Heart left ventricle (tissue), 13 donors: ENCODE measurements at regions not wholly inside any gene's neighbourhood (a gene's known extent, or its start where the extent isn't known, plus 50 kb on each side); places are given as distances from the start of the nearest gene placed in this dataset.

Experiments
- CTCF ChIP-seq, 12 donors: fragments of 200-600 bp; sonication (generic) in 4 of 12; IDR thresholded peaks; one replicate each; pipeline versions ENCODE4 v1.5.0 to v1.8.0; 2018 to 2022; ENCODE audit warnings: antibody characterized with exemption in 12 of 12, mild to moderate bottlenecking in 5 of 12
- POLR2A ChIP-seq, 2 donors: fragments of 450-650 bp; IDR thresholded peaks; one replicate each; pipeline ENCODE4 v1.6.1; 2017; ENCODE audit warnings: antibody characterized with exemption in 2 of 2, mild to moderate bottlenecking in 2 of 2, moderate library complexity in 2 of 2
- donor health status: ischemic (EF 13 %, LVEDD 7.1; RV severe dilation, severe dysfunction).
- donor health status: DM: no; HTN: yes; CAD: no.
- donor health status: DM: no; HTN: no; CAD: no.
- donor health status: ischemic (EF 25% LVEDD 6.9; RV normal size, moderate dysfunction).
- donor health status: ischemic (EF 25% LVEDD 5.7; RV mildly dilated, moderate dysfunction).
- donor health status: ischemic (EF 35%, LVEDD 5.7; RV mildly dilated, moderate dysfunction).
- donor health status: nonischemic (EF 11% LVEDD 7.7; RV severe dilation, severe dysfunction).
- donor health status: DM: yes; HTN: yes; CAD: no.
- donor health status: PGD.
- donor health status: ischemic (EF 29% LVEDD 5.4; RV normal size, mild dysfunction).
- donor health status: nonischemic (EF 23%, LVEDD 6.1; RV moderate dilation, normal function).

- no peak for TF ChIP-seq CTCF (IDR thresholded peaks at IDR 0.05)
- no peak for TF ChIP-seq POLR2A (IDR thresholded peaks at IDR 0.05)
Observed at GRCh38 chr3:30341851-30342250, 264.6 kb upstream of the TGFBR2 start.
